HUDEP-2 (cell line): ENCODE measurements at regions not wholly inside any gene's neighbourhood (a gene's known extent, or its start where the extent isn't known, plus 50 kb on each side); places are given as distances from the start of the nearest gene placed in this dataset.
"Not testable (repeated sequence)": the region's sequence is repeated elsewhere in the genome, so short reads cannot be mapped to it uniquely, and the experiment has no call there.

Experiments used
- DNase-seq, 76 experiments: peaks; one replicate each; lab custom pipeline; 2025; ENCODE audit not compliant: unreplicated experiment in 76 of 76; lab: John Stamatoyannopoulos, UW

GRCh38 chrX:13518126-13518525, 51.3 kb upstream of the EGFL6 start:
- no peak for DNase-seq

GRCh38 chrX:13515211-13515930, 54.0 kb upstream of the EGFL6 start:
- DNase-seq = no peak

- DNase-seq = no peak
These were observed 57.5 kb upstream of the EGFL6 start for GRCh38 chrX:13511944-13512330.

- DNase-seq = peak in 7 of 76 experiments; percentile 1 to 18 (median 10)
These were observed 58.0 kb upstream of the EGFL6 start for GRCh38 chrX:13511241-13511943.

GRCh38 chrX:13507893-13508292, 61.5 kb upstream of the EGFL6 start:
- no peak for DNase-seq

GRCh38 chrX:13506574-13506973, 62.8 kb upstream of the EGFL6 start:
- peak in 37 of 76 experiments; percentile 0 to 39 (median 6) for DNase-seq

GRCh38 chrX:13502590-13502989, 66.8 kb upstream of the EGFL6 start:
- no peak for DNase-seq

- DNase-seq = no peak
These were observed 69.7 kb upstream of the EGFL6 start for GRCh38 chrX:13499736-13500135.

- no peak for DNase-seq
These were observed 71.2 kb upstream of the EGFL6 start for GRCh38 chrX:13498238-13498637.

- no peak for DNase-seq
These were observed 74.2 kb upstream of the EGFL6 start for GRCh38 chrX:13495232-13495631.

GRCh38 chrX:13494562-13494961, 74.8 kb upstream of the EGFL6 start:
- no peak for DNase-seq

GRCh38 chrX:13493659-13494058, 75.7 kb upstream of the EGFL6 start:
- DNase-seq = no peak

GRCh38 chrX:13492286-13492685, 77.1 kb upstream of the EGFL6 start:
- DNase-seq = no peak

- no peak for DNase-seq
These were observed 78.3 kb upstream of the EGFL6 start for GRCh38 chrX:13491061-13491460.

- peak in 54 of 76 experiments; percentile 0 to 62 (median 16) for DNase-seq
These were observed 79.9 kb upstream of the EGFL6 start for GRCh38 chrX:13489454-13489853.

- peak in 25 of 76 experiments; percentile 0 to 47 (median 6) for DNase-seq
These were observed 81.5 kb upstream of the EGFL6 start for GRCh38 chrX:13487731-13488505.

- no peak for DNase-seq
These were observed 84.2 kb upstream of the EGFL6 start for GRCh38 chrX:13485167-13485566.

GRCh38 chrX:13483773-13484172, 85.6 kb upstream of the EGFL6 start:
- no peak for DNase-seq

- no peak for DNase-seq
These were observed 86.5 kb upstream of the EGFL6 start for GRCh38 chrX:13482746-13483541.

- DNase-seq = not testable (repeated sequence)
These were observed 88.6 kb upstream of the EGFL6 start for GRCh38 chrX:13480780-13481179.

- DNase-seq = no peak
These were observed 90.0 kb upstream of the EGFL6 start for GRCh38 chrX:13479452-13479813.
